HG03469 (cell line): ENCODE measurements at regions not wholly inside any gene's neighbourhood (a gene's known extent, or its start where the extent isn't known, plus 50 kb on each side); places are given as distances from the start of the nearest gene placed in this dataset.

Experiments used
- ATAC-seq: cut with Tn5 transposase; IDR thresholded peaks from one replicate; pipeline ENCODE4 v1.9.1; 2021; ENCODE audit warnings: mild to moderate bottlenecking, moderate library complexity, moderate number of reproducible peaks; ENCODE audit not compliant: unreplicated experiment

- no peak for ATAC-seq
Observed at GRCh38 chr1:90650401-90650800, 66.7 kb downstream of the BARHL2 start.

GRCh38 chr1:90640325-90640724 lies 76.8 kb downstream of the BARHL2 start:
- no peak for ATAC-seq

GRCh38 chr1:90622666-90623065 lies 94.4 kb downstream of the BARHL2 start:
- ATAC-seq: no peak

- no peak for ATAC-seq
Observed at GRCh38 chr1:90621986-90622385, 95.1 kb downstream of the BARHL2 start.

GRCh38 chr1:90616395-90616794 lies 100.7 kb downstream of the BARHL2 start:
- no peak for ATAC-seq

- no peak for ATAC-seq
Observed at GRCh38 chr1:90614872-90615271, 102.2 kb downstream of the BARHL2 start.

GRCh38 chr1:90613371-90613770 lies 103.7 kb downstream of the BARHL2 start:
- ATAC-seq: no peak

GRCh38 chr1:90612033-90612432 lies 105.1 kb downstream of the BARHL2 start:
- ATAC-seq: no peak

- ATAC-seq: no peak
Observed at GRCh38 chr1:90607736-90608135, 109.4 kb downstream of the BARHL2 start.

- no peak for ATAC-seq
Observed at GRCh38 chr1:90605070-90605469, 112.0 kb downstream of the BARHL2 start.

GRCh38 chr1:90593312-90593711 lies 123.8 kb downstream of the BARHL2 start:
- ATAC-seq: no peak

- no peak for ATAC-seq
Observed at GRCh38 chr1:90591970-90592356, 125.1 kb downstream of the BARHL2 start.

GRCh38 chr1:90591355-90591969 lies 125.6 kb downstream of the BARHL2 start:
- no peak for ATAC-seq

- no peak for ATAC-seq
Observed at GRCh38 chr1:90580176-90580575, 136.9 kb downstream of the BARHL2 start.

- ATAC-seq: peak; percentile 72
Observed at GRCh38 chr1:90579212-90579802, 137.8 kb downstream of the BARHL2 start.

GRCh38 chr1:90574692-90575370 lies 142.3 kb downstream of the BARHL2 start:
- ATAC-seq: no peak

- ATAC-seq: no peak
Observed at GRCh38 chr1:90573736-90574135, 143.4 kb downstream of the BARHL2 start.

- no peak for ATAC-seq
Observed at GRCh38 chr1:90572446-90572845, 144.7 kb downstream of the BARHL2 start.

- ATAC-seq: no peak
Observed at GRCh38 chr1:90568436-90568835, 148.7 kb downstream of the BARHL2 start.

GRCh38 chr1:90564164-90564563 lies 152.9 kb downstream of the BARHL2 start:
- ATAC-seq: no peak

- ATAC-seq: no peak
Observed at GRCh38 chr1:90562892-90563291, 154.2 kb downstream of the BARHL2 start.

- no peak for ATAC-seq
Observed at GRCh38 chr1:90561911-90562310, 155.2 kb downstream of the BARHL2 start.
